HG03196 (cell line): ENCODE measurements at regions not wholly inside any gene's neighbourhood (a gene's known extent, or its start where the extent isn't known, plus 50 kb on each side); places are given as distances from the start of the nearest gene placed in this dataset.

Source experiments
- ATAC-seq: cut with Tn5 transposase; IDR thresholded peaks from one replicate; pipeline ENCODE4 v1.9.1; 2021; ENCODE audit not compliant: unreplicated experiment

DNA sequence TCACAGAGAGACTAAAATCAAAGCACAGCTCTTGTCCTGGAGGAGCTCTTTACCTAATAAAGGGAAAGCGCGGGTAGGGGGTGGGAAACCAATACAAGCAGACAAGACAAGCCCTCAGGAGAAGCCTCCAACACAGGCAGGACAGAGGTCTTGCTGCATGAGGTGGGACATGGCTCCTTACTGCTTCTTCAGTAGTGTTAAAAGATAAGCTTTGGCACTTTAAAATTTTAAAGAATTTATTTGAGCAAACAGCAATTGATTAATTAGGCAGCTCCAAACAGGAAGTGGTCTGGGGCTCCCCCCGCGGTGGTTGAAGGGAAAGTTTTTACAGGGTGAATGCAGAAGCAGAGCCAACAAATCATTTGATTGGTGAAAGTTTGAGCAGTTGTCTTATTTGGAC is 50.3 kb upstream of the MACC1 start:
- ATAC-seq, result no peak

GRCh38 chr7:20268824-20269223 is 51.6 kb upstream of the MACC1 start:
- ATAC-seq, result no peak

DNA sequence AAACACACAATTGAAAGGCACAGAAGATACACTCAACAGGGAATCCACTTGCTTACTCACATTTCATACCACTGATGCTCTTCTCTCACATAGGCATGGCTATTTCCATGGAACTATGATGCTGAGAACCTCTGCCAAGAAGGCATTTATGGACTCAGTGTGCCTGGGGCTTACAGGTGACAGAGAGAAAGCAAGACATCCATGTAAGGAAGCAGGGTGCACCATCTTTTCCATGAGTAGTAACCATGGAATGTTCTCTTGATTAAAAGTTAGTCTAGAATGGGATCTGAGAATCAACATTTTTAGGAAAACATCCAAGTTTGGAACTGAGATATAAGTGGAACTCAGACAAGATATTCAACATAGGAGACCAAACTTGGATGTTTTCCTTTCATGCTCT is 52.5 kb upstream of the MACC1 start:
- ATAC-seq, result no peak

DNA sequence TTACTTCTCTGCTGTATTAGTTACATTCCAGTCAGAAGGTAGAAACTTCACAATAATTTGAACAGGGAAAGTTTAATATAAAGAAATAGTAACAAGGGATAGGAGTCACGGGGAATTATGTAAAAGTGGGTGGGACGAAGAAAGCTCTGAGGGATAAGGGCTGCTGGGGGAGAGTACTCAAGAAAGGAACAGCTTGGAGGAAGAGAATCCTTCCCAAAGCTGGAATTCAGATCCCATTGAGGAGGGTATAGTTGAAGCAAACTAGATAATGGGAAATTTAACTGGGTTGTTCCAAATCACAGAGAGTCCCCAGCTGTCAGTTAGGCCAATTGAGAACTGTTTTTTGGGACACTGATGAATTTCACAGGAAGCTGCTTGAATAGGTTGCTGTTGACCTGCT is 53.2 kb upstream of the MACC1 start:
- no peak for ATAC-seq

- peak; percentile 76 for ATAC-seq
These were observed 53.7 kb upstream of the MACC1 start for GRCh38 chr7:20270867-20271266.

GRCh38 chr7:20275637-20276036 is 55.1 kb upstream of the ITGB8 start:
- no peak for ATAC-seq

DNA sequence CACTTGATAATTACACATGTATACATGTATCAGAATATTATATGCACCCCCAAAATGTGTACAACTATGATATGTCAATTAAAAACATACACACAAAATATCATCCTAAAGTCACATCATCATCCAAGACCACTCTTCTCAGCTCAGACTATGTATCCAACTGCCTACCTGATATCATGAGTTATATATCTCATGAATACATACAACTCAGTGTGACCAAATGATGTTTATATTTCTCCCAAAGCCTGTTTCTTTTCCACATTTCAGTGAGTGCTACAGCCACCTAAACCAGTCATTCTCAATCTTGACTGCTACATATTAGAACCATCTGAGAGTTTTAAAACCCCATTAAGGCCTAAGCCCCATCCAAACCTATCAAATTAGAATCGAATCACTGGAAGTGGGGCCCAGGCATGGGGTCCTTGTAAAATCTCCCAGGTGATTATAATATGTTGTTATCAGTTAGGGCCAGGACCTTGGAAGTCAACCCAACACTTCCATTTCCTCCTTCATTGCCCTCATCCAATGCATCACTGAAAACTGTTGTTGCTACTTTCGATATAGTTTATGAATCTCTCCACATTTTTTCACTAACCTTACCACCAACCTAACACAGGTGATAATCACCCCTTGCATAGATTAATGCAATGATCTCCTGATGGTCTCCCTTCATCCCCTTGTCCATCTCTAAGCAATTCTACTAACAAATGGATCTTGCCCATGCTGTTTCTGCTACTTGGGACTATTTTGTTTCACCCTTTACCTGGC is 53.8 kb upstream of the ITGB8 start:
- no peak for ATAC-seq

GRCh38 chr7:20279979-20280378 is 50.7 kb upstream of the ITGB8 start:
- no peak for ATAC-seq

DNA sequence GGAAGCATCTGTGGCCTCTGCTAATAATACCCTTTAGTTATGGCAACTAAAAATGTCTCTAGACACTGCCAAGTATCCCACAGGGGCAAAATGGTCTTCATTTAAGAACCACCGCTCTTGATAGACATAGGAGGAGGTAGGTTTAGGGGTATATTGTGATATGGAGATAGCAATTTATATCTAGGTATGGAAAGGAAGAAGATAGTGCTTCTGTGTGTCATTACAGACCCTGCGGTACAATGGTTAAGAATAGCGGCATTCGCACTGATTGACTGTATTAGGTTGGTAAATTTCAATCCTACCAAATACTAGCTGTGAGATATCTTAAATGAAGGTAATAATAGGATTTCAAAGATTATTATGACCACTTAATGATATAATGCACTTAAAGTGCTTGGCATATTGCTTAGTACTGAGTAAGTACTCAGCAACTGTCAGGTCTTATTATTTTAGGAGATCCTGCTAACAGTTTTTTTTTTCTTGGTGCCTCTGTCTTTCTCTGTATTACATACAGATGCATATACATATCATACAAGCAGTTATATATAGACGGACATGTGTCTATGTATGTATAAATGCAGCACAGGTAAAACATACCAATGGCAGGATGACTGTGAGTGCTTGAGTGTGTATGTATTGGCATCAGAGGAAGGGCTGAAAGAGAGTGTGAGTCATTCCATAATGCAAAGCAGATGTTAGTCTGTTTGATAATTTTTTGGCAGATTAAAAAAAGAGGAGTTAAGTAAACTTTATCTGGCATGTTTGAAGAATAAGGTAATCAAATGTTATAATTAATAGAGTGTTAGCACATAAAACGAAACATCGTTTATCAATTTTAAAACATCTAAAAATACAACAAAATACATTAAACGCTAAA is 50.0 kb upstream of the ITGB8 start:
- no peak for ATAC-seq
